ENCODE measurements at regions not wholly inside any gene's neighbourhood (a gene's known extent, or its start where the extent isn't known, plus 50 kb on each side); places are given as distances from the start of the nearest gene placed in this dataset.

DNA sequence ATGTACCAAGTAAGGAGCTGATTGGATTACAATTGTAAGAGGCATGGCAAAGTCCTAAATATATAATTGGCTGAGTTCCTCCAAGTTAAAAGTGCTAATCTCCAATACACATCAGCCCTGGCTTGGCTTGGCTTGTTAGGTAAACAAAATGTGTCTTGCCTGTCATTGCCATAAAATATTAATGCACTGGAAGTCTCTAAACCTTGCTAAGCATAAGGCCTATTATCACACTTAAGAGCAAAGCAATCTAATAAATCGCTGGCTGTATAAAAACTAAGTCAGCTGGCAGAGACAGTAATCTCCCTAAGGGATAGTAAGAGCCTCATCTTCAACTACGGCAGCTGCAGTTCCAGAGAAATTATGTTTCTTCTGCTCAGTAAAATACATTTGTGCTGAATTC, 418.6 kb upstream of the GRAMD2B start:
- POLR2A ChIA-PET, result no interaction called here
- Histone ChIP-seq H3K9me3 (replicated peaks; ENCODE audit: control insufficient read depth, insufficient read depth, low read length) (no peaks in the 10 kb centered on the region), H3K4me3 (no peak overlapping the region), H3K79me2 (ENCODE audit: control insufficient read depth, insufficient read depth, low read length) (no peaks in the 10 kb centered on the region), H4K20me1 (ENCODE audit: control insufficient read depth, insufficient read depth) (no peaks in the 10 kb centered on the region), H3K36me3 (ENCODE audit: control insufficient read depth in 2 of 2, insufficient read depth in 2 of 2, low read length in 1 of 2) (no peaks in the 10 kb centered on the region), H2AFZ (ENCODE audit: control insufficient read depth, low read depth, low read length) (no peak overlapping the region), H3K27me3 (replicated peaks in 1 of 2; ENCODE audit: control insufficient read depth in 2 of 2, insufficient read depth in 2 of 2, low read length in 1 of 2) (no peaks in the 10 kb centered on the region), H3K9ac (ENCODE audit: control insufficient read depth, insufficient read depth, low read length) (no peak overlapping the region), H3K4me2 (ENCODE audit: control insufficient read depth, insufficient read depth) (no peak overlapping the region), H3K4me1 (ENCODE audit: control insufficient read depth, insufficient read depth, low read length) (no peaks in the 10 kb centered on the region), H3K27ac (ENCODE audit: control insufficient read depth, insufficient read depth) (no peak overlapping the region)
- SMC1A ChIA-PET (ENCODE audit: uncharacterized antibody, unreplicated experiment), result no interaction called here
- RAD21 ChIA-PET (ENCODE audit: unreplicated experiment), result no interaction called here
- DNase-seq (ENCODE audit: low read depth, low spot score) (no peak), FAIRE-seq (no peak), ATAC-seq (no peak)
- in situ Hi-C loops (cut with MboI) (no loop called here), intact Hi-C loops (cut with micrococcal nuclease; ENCODE audit: unreplicated experiment) (no loop called here)
- CTCF ChIA-PET, result no interaction called here
- no TSS peak for BruUV-seq (replicated peaks)
- 45% methylated on average over 2 of the region's 2 CpGs for WGBS (ENCODE audit: insufficient coverage, insufficient replicate concordance, low lambda C conversion rate, missing lambda C conversion rate)
- TF ChIP-seq SMAD1 (IDR thresholded peaks at IDR 0.05; ENCODE audit: low read depth, partially characterized antibody) (no peak), SUPT20H (IDR thresholded peaks at IDR 0.05; ENCODE audit: borderline replicate concordance, control insufficient read depth, low read depth, low read length) (no peak), TARDBP (IDR thresholded peaks at IDR 0.05; ENCODE audit: borderline replicate concordance) (no peak)
- TF ChIP-seq, protein P1, sequence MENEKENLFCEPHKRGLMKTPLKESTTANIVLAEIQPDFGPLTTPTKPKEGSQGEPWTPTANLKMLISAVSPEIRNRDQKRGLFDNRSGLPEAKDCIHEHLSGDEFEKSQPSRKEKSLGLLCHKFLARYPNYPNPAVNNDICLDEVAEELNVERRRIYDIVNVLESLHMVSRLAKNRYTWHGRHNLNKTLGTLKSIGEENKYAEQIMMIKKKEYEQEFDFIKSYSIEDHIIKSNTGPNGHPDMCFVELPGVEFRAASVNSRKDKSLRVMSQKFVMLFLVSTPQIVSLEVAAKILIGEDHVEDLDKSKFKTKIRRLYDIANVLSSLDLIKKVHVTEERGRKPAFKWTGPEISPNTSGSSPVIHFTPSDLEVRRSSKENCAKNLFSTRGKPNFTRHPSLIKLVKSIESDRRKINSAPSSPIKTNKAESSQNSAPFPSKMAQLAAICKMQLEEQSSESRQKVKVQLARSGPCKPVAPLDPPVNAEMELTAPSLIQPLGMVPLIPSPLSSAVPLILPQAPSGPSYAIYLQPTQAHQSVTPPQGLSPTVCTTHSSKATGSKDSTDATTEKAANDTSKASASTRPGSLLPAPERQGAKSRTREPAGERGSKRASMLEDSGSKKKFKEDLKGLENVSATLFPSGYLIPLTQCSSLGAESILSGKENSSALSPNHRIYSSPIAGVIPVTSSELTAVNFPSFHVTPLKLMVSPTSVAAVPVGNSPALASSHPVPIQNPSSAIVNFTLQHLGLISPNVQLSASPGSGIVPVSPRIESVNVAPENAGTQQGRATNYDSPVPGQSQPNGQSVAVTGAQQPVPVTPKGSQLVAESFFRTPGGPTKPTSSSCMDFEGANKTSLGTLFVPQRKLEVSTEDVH (IDR thresholded peaks at IDR 0.05; ENCODE audit: low read depth, partially characterized antibody), result no peak
- TF ChIP-seq, protein P2, sequence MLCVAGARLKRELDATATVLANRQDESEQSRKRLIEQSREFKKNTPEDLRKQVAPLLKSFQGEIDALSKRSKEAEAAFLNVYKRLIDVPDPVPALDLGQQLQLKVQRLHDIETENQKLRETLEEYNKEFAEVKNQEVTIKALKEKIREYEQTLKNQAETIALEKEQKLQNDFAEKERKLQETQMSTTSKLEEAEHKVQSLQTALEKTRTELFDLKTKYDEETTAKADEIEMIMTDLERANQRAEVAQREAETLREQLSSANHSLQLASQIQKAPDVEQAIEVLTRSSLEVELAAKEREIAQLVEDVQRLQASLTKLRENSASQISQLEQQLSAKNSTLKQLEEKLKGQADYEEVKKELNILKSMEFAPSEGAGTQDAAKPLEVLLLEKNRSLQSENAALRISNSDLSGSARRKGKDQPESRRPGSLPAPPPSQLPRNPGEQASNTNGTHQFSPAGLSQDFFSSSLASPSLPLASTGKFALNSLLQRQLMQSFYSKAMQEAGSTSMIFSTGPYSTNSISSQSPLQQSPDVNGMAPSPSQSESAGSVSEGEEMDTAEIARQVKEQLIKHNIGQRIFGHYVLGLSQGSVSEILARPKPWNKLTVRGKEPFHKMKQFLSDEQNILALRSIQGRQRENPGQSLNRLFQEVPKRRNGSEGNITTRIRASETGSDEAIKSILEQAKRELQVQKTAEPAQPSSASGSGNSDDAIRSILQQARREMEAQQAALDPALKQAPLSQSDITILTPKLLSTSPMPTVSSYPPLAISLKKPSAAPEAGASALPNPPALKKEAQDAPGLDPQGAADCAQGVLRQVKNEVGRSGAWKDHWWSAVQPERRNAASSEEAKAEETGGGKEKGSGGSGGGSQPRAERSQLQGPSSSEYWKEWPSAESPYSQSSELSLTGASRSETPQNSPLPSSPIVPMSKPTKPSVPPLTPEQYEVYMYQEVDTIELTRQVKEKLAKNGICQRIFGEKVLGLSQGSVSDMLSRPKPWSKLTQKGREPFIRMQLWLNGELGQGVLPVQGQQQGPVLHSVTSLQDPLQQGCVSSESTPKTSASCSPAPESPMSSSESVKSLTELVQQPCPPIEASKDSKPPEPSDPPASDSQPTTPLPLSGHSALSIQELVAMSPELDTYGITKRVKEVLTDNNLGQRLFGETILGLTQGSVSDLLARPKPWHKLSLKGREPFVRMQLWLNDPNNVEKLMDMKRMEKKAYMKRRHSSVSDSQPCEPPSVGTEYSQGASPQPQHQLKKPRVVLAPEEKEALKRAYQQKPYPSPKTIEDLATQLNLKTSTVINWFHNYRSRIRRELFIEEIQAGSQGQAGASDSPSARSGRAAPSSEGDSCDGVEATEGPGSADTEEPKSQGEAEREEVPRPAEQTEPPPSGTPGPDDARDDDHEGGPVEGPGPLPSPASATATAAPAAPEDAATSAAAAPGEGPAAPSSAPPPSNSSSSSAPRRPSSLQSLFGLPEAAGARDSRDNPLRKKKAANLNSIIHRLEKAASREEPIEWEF (IDR thresholded peaks at IDR 0.05; ENCODE audit: insufficient replicate concordance, low read depth, low read length), result no peak
- TF ChIP-seq, protein P3, sequence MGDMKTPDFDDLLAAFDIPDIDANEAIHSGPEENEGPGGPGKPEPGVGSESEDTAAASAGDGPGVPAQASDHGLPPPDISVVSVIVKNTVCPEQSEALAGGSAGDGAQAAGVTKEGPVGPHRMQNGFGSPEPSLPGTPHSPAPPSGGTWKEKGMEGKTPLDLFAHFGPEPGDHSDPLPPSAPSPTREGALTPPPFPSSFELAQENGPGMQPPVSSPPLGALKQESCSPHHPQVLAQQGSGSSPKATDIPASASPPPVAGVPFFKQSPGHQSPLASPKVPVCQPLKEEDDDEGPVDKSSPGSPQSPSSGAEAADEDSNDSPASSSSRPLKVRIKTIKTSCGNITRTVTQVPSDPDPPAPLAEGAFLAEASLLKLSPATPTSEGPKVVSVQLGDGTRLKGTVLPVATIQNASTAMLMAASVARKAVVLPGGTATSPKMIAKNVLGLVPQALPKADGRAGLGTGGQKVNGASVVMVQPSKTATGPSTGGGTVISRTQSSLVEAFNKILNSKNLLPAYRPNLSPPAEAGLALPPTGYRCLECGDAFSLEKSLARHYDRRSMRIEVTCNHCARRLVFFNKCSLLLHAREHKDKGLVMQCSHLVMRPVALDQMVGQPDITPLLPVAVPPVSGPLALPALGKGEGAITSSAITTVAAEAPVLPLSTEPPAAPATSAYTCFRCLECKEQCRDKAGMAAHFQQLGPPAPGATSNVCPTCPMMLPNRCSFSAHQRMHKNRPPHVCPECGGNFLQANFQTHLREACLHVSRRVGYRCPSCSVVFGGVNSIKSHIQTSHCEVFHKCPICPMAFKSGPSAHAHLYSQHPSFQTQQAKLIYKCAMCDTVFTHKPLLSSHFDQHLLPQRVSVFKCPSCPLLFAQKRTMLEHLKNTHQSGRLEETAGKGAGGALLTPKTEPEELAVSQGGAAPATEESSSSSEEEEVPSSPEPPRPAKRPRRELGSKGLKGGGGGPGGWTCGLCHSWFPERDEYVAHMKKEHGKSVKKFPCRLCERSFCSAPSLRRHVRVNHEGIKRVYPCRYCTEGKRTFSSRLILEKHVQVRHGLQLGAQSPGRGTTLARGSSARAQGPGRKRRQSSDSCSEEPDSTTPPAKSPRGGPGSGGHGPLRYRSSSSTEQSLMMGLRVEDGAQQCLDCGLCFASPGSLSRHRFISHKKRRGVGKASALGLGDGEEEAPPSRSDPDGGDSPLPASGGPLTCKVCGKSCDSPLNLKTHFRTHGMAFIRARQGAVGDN (IDR thresholded peaks at IDR 0.05), result no peak
- TF ChIP-seq, protein P4, sequence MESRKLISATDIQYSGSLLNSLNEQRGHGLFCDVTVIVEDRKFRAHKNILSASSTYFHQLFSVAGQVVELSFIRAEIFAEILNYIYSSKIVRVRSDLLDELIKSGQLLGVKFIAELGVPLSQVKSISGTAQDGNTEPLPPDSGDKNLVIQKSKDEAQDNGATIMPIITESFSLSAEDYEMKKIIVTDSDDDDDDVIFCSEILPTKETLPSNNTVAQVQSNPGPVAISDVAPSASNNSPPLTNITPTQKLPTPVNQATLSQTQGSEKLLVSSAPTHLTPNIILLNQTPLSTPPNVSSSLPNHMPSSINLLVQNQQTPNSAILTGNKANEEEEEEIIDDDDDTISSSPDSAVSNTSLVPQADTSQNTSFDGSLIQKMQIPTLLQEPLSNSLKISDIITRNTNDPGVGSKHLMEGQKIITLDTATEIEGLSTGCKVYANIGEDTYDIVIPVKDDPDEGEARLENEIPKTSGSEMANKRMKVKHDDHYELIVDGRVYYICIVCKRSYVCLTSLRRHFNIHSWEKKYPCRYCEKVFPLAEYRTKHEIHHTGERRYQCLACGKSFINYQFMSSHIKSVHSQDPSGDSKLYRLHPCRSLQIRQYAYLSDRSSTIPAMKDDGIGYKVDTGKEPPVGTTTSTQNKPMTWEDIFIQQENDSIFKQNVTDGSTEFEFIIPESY (IDR thresholded peaks at IDR 0.05), result no peak
- TF ChIP-seq, protein P5, sequence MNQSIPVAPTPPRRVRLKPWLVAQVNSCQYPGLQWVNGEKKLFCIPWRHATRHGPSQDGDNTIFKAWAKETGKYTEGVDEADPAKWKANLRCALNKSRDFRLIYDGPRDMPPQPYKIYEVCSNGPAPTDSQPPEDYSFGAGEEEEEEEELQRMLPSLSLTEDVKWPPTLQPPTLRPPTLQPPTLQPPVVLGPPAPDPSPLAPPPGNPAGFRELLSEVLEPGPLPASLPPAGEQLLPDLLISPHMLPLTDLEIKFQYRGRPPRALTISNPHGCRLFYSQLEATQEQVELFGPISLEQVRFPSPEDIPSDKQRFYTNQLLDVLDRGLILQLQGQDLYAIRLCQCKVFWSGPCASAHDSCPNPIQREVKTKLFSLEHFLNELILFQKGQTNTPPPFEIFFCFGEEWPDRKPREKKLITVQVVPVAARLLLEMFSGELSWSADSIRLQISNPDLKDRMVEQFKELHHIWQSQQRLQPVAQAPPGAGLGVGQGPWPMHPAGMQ (IDR thresholded peaks at IDR 0.05; ENCODE audit: borderline replicate concordance), result no peak

Data from GM12878 (cell line).